Fibroblast of lung (primary cell): ENCODE measurements at regions not wholly inside any gene's neighbourhood (a gene's known extent, or its start where the extent isn't known, plus 50 kb on each side); places are given as distances from the start of the nearest gene placed in this dataset.

Experiments used
- CTCF ChIP-seq, 2 donors: IDR thresholded peaks in 1 of 2; conservative IDR thresholded peaks in 1 of 2; 1 replicate in 1 of 2; 2 replicates in 1 of 2; pipeline ENCODE4 v1.5.1; 2011 to 2012; ENCODE audit warnings: low read length in 2 of 2, control low read depth in 1 of 2, inconsistent platforms in 1 of 2, low read depth in 1 of 2, mild to moderate bottlenecking in 1 of 2
- EZH2 ChIP-seq: IDR thresholded peaks from 2 replicates; pipeline ENCODE4 v1.5.1; 2012; ENCODE audit warnings: low read length, control low read depth, mild to moderate bottlenecking; ENCODE audit errors: missing control alignments

DNA sequence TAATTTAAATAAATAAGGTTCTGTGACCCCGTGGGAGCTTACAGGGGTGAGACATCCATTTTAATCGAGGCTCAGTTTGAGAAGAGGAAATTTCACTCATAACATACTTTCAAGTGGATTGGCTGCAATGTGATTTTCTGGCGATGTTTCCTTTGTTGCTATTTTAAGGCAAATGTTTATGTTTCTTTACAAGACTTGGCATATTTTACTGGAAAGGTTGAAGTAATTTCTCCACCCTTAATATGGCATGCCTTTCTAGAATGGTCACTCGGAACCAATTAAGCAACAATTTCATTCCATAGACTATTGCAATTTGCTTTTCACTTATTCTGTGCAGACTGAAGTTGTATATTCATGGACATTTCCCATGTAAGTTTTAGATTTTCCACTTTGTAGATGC lies 438.0 kb upstream of the WWC1 start:
- TF ChIP-seq CTCF (conservative IDR thresholded peaks at IDR 0.05 in 1 of 2, IDR thresholded peaks at IDR 0.05 in 1 of 2; ENCODE audit: low read depth in 1 of 2, low read length in 2 of 2) (no peak), EZH2 (no peak)
